Stimulated activated naive B cell treated with anti-CD40 and anti-IgM and Interleukin-4, amounts not matched to agents 10 μg/mL and 1 μg/mL and 100 μg/mL, for 72 hours (primary cell): ENCODE measurements at regions not wholly inside any gene's neighbourhood (a gene's known extent, or its start where the extent isn't known, plus 50 kb on each side); places are given as distances from the start of the nearest gene placed in this dataset.
"Not testable (repeated sequence)": the region's sequence is repeated elsewhere in the genome, so short reads cannot be mapped to it uniquely, and the experiment has no call there.

Experiments used
- ATAC-seq, 2 donors: fragments of 150-1000 bp; cut with Tn5 transposase; replicated peaks; 2 replicates each; pipeline ENCODE4 v1.10.0; 2021; ENCODE audit warnings: moderate library complexity in 1 of 2
- DNase-seq: peaks from one replicate; pipeline ENCODE4 v3.0.0; 2021
- H3K27ac Mint-ChIP-seq: one replicate; pipeline ENCODE4 v1.8.0; 2022; ENCODE audit warnings: mild to moderate bottlenecking, mixed read lengths
- H3K27me3 Mint-ChIP-seq, 2 donors: one replicate each; pipeline ENCODE4 v1.8.0; 2022; ENCODE audit warnings: mixed read lengths in 2 of 2
- H3K36me3 Mint-ChIP-seq, 2 donors: one replicate each; pipeline ENCODE4 v1.8.0; 2022; ENCODE audit warnings: mixed read lengths in 2 of 2, mild to moderate bottlenecking in 1 of 2
- H3K4me1 Mint-ChIP-seq, 2 donors: one replicate each; pipeline ENCODE4 v1.8.0; 2022; ENCODE audit warnings: mixed read lengths in 2 of 2, mild to moderate bottlenecking in 1 of 2
- H3K4me3 Mint-ChIP-seq, 2 donors: one replicate each; pipeline ENCODE4 v1.8.0; 2022; ENCODE audit warnings: mild to moderate bottlenecking in 2 of 2, mixed read lengths in 2 of 2, moderate library complexity in 1 of 2
- H3K9me3 Mint-ChIP-seq, 2 donors: one replicate each; pipeline ENCODE4 v1.8.0; 2022; ENCODE audit warnings: mixed read lengths in 2 of 2, mild to moderate bottlenecking in 1 of 2

GRCh38 chr2:44098891-44099290 is 69.8 kb upstream of the PPM1B start:
- H3K36me3 Mint-ChIP-seq, result no peaks in the 10 kb centered on the region
- no peaks in the 10 kb centered on the region for H3K9me3 Mint-ChIP-seq
- H3K4me1 Mint-ChIP-seq, result peaks cover 10 to 11% of the 10 kb centered on the region in 2 donors
- no peak overlapping the region for H3K4me3 Mint-ChIP-seq
- ATAC-seq, result no peak
- no peak for DNase-seq
- peaks cover 0 to 5% of the 10 kb centered on the region in 2 donors for H3K27me3 Mint-ChIP-seq
- no peak overlapping the region for H3K27ac Mint-ChIP-seq

- Mint-ChIP-seq H3K4me1 (peaks cover 10 to 11% of the 10 kb centered on the region in 2 donors), H3K9me3 (no peaks in the 10 kb centered on the region), H3K4me3 (no peak overlapping the region), H3K36me3 (no peaks in the 10 kb centered on the region), H3K27ac (no peak overlapping the region), H3K27me3 (peaks cover 0 to 5% of the 10 kb centered on the region in 2 donors)
- DNase-seq (no peak), ATAC-seq (peak; percentile 46 to 53)
These were observed 68.3 kb upstream of the PPM1B start for GRCh38 chr2:44100351-44100750.

GRCh38 chr2:44101246-44101645 is 67.4 kb upstream of the PPM1B start:
- Mint-ChIP-seq H3K9me3 (no peaks in the 10 kb centered on the region), H3K27me3 (peaks cover 0 to 5% of the 10 kb centered on the region in 2 donors), H3K4me3 (no peak overlapping the region), H3K36me3 (no peaks in the 10 kb centered on the region), H3K4me1 (peaks cover 10 to 11% of the 10 kb centered on the region in 2 donors), H3K27ac (no peak overlapping the region)
- DNase-seq (no peak), ATAC-seq (no peak)

- Mint-ChIP-seq H3K9me3 (no peaks in the 10 kb centered on the region), H3K4me1 (peaks cover 16 to 21% of the 10 kb centered on the region in 2 donors), H3K4me3 (no peak overlapping the region), H3K27me3 (no peaks in the 10 kb centered on the region), H3K36me3 (no peaks in the 10 kb centered on the region), H3K27ac (no peak overlapping the region)
- DNase-seq (no peak), ATAC-seq (no peak)
These were observed 65.7 kb upstream of the PPM1B start for GRCh38 chr2:44102790-44103562.

GRCh38 chr2:44103639-44104038 is 65.0 kb upstream of the PPM1B start:
- H3K4me3 Mint-ChIP-seq, result no peak overlapping the region
- peaks cover 14 to 22% of the 10 kb centered on the region in 2 donors for H3K4me1 Mint-ChIP-seq
- no peaks in the 10 kb centered on the region for H3K36me3 Mint-ChIP-seq
- H3K27me3 Mint-ChIP-seq, result no peaks in the 10 kb centered on the region
- ATAC-seq, result no peak
- H3K9me3 Mint-ChIP-seq, result no peaks in the 10 kb centered on the region
- no peak overlapping the region for H3K27ac Mint-ChIP-seq
- no peak for DNase-seq

- DNase-seq, result no peak
- Mint-ChIP-seq H3K27ac (no peak overlapping the region), H3K9me3 (no peaks in the 10 kb centered on the region), H3K4me3 (no peak overlapping the region), H3K36me3 (no peaks in the 10 kb centered on the region), H3K27me3 (no peaks in the 10 kb centered on the region), H3K4me1 (peaks cover 15 to 22% of the 10 kb centered on the region in 2 donors)
- peak in 1 of 2 donors; percentile 64 for ATAC-seq
These were observed 63.8 kb upstream of the PPM1B start for GRCh38 chr2:44104855-44105271.

GRCh38 chr2:44106509-44106908 is 62.2 kb upstream of the PPM1B start:
- H3K27me3 Mint-ChIP-seq, H3K4me3 Mint-ChIP-seq, DNase-seq, ATAC-seq, H3K9me3 Mint-ChIP-seq, H3K27ac Mint-ChIP-seq, H3K36me3 Mint-ChIP-seq: not testable (repeated sequence)
- peaks cover 11 to 12% of the 10 kb centered on the region in 2 donors for H3K4me1 Mint-ChIP-seq

- ATAC-seq, result no peak
- peak overlapping the region; percentile 47 for H3K27ac Mint-ChIP-seq
These were observed 61.5 kb upstream of the PPM1B start for GRCh38 chr2:44107086-44107740.

GRCh38 chr2:44107974-44108373 is 60.7 kb upstream of the PPM1B start:
- Mint-ChIP-seq H3K36me3 (no peaks in the 10 kb centered on the region), H3K27ac (no peak overlapping the region), H3K9me3 (no peaks in the 10 kb centered on the region), H3K4me3 (no peak overlapping the region), H3K4me1 (peaks cover 11 to 12% of the 10 kb centered on the region in 2 donors), H3K27me3 (no peaks in the 10 kb centered on the region)
- ATAC-seq, result no peak
- DNase-seq, result no peak

More at GRCh38 chr2:44107086-44107740, 61.5 kb upstream of the PPM1B start:
- H3K9me3 Mint-ChIP-seq, result no peaks in the 10 kb centered on the region
- no peak overlapping the region for H3K4me3 Mint-ChIP-seq
- H3K4me1 Mint-ChIP-seq, result peaks cover 11 to 12% of the 10 kb centered on the region in 2 donors
- no peaks in the 10 kb centered on the region for H3K36me3 Mint-ChIP-seq
- no peak for DNase-seq
- no peaks in the 10 kb centered on the region for H3K27me3 Mint-ChIP-seq

GRCh38 chr2:44109166-44109565 is 59.5 kb upstream of the PPM1B start:
- Mint-ChIP-seq H3K9me3 (no peaks in the 10 kb centered on the region), H3K27ac (no peak overlapping the region), H3K4me3 (no peak overlapping the region), H3K27me3 (no peaks in the 10 kb centered on the region), H3K4me1 (peaks cover 11 to 12% of the 10 kb centered on the region in 2 donors), H3K36me3 (no peaks in the 10 kb centered on the region)
- DNase-seq (no peak), ATAC-seq (no peak)

GRCh38 chr2:44110444-44110843 is 58.2 kb upstream of the PPM1B start:
- no peaks in the 10 kb centered on the region for H3K27me3 Mint-ChIP-seq
- no peak for DNase-seq
- no peaks in the 10 kb centered on the region for H3K9me3 Mint-ChIP-seq
- no peak overlapping the region for H3K4me3 Mint-ChIP-seq
- ATAC-seq, result no peak
- peaks cover 11 to 12% of the 10 kb centered on the region in 2 donors for H3K4me1 Mint-ChIP-seq
- H3K36me3 Mint-ChIP-seq, result no peaks in the 10 kb centered on the region
- H3K27ac Mint-ChIP-seq, result no peak overlapping the region

- Mint-ChIP-seq H3K27me3 (no peaks in the 10 kb centered on the region), H3K36me3 (no peaks in the 10 kb centered on the region), H3K4me3 (no peak overlapping the region), H3K27ac (no peak overlapping the region), H3K4me1 (peaks cover 9 to 10% of the 10 kb centered on the region in 2 donors), H3K9me3 (no peaks in the 10 kb centered on the region)
- ATAC-seq (no peak), DNase-seq (no peak)
These were observed 56.6 kb upstream of the PPM1B start for GRCh38 chr2:44112096-44112495.

GRCh38 chr2:44116319-44116718 is 52.4 kb upstream of the PPM1B start:
- Mint-ChIP-seq H3K36me3 (no peaks in the 10 kb centered on the region), H3K27me3 (no peaks in the 10 kb centered on the region), H3K27ac (no peak overlapping the region), H3K4me3 (no peak overlapping the region), H3K4me1 (peaks cover 0 to 3% of the 10 kb centered on the region in 2 donors), H3K9me3 (no peaks in the 10 kb centered on the region)
- DNase-seq (no peak), ATAC-seq (no peak)

- peaks cover 3 to 5% of the 10 kb centered on the region in 2 donors for H3K4me1 Mint-ChIP-seq
- ATAC-seq, result no peak
- no peaks in the 10 kb centered on the region for H3K27me3 Mint-ChIP-seq
These were observed 50.4 kb upstream of the PPM1B start for GRCh38 chr2:44118257-44118656.

More at GRCh38 chr2:44118257-44118656, 50.4 kb upstream of the PPM1B start:
- DNase-seq, result no peak
- no peak overlapping the region for H3K27ac Mint-ChIP-seq
- H3K9me3 Mint-ChIP-seq, result no peaks in the 10 kb centered on the region
- H3K4me3 Mint-ChIP-seq, result no peak overlapping the region
- H3K36me3 Mint-ChIP-seq, result no peaks in the 10 kb centered on the region
